GM19023 (cell line): ENCODE measurements at regions not wholly inside any gene's neighbourhood (a gene's known extent, or its start where the extent isn't known, plus 50 kb on each side); places are given as distances from the start of the nearest gene placed in this dataset.

Experiments
- ATAC-seq: cut with Tn5 transposase; IDR thresholded peaks from one replicate; pipeline ENCODE4 v1.9.1; 2021; ENCODE audit warnings: mild to moderate bottlenecking, moderate library complexity; ENCODE audit not compliant: unreplicated experiment

GRCh38 chr4:53656421-53656981 lies 65.2 kb upstream of the LNX1 start:
- ATAC-seq, result no peak

- no peak for ATAC-seq
Measured at GRCh38 chr4:53654300-53654758, 63.0 kb upstream of the LNX1 start.

- peak; percentile 65 for ATAC-seq
Measured at GRCh38 chr4:53653484-53654053, 62.3 kb upstream of the LNX1 start.

GRCh38 chr4:53651156-53651735 lies 60.0 kb upstream of the LNX1 start:
- no peak for ATAC-seq

- no peak for ATAC-seq
Measured at GRCh38 chr4:53649357-53649756, 58.1 kb upstream of the LNX1 start.

- no peak for ATAC-seq
Measured at GRCh38 chr4:53647547-53647946, 56.3 kb upstream of the LNX1 start.

- ATAC-seq, result no peak
Measured at GRCh38 chr4:53646795-53647194, 55.5 kb upstream of the LNX1 start.

- no peak for ATAC-seq
Measured at GRCh38 chr4:53645108-53645507, 53.8 kb upstream of the LNX1 start.

GRCh38 chr4:53644607-53645006 lies 53.3 kb upstream of the LNX1 start:
- no peak for ATAC-seq
